Uterus (tissue), 3 donors: ENCODE measurements at regions not wholly inside any gene's neighbourhood (a gene's known extent, or its start where the extent isn't known, plus 50 kb on each side); places are given as distances from the start of the nearest gene placed in this dataset.

Source experiments
- DNase-seq, 2 donors: peaks; one replicate each; pipeline ENCODE4 v3.0.0-alpha.2; 2019 to 2020
- H3K27ac ChIP-seq, 2 donors: fragments of 200-600 bp; sonication (generic); 1 replicate in 1 of 2; 2 replicates in 1 of 2; pipeline ENCODE4 v1.5.1; 2016 to 2018
- H3K27me3 ChIP-seq, 2 donors: fragments of 200-600 bp; sonication (generic); one replicate each; pipeline ENCODE4 v1.5.1; 2018 to 2019; ENCODE audit warnings: control low read depth in 1 of 2
- H3K36me3 ChIP-seq, 2 donors: fragments of 200-600 bp; sonication (generic); one replicate each; pipeline ENCODE4 v1.5.1; 2019; ENCODE audit warnings: control low read depth in 1 of 2
- H3K4me1 ChIP-seq, 2 donors: fragments of 200-600 bp; sonication (generic); one replicate each; pipeline ENCODE4 v1.5.1; 2018 to 2019; ENCODE audit warnings: control low read depth in 1 of 2
- H3K4me3 ChIP-seq, 2 donors: fragments of 200-600 bp; sonication (generic); 1 replicate in 1 of 2; 2 replicates in 1 of 2; pipeline ENCODE4 v1.5.1; 2018 to 2019; ENCODE audit warnings: mild to moderate bottlenecking in 1 of 2
- H3K9me3 ChIP-seq, 2 donors: fragments of 200-600 bp; sonication (generic); one replicate each; pipeline ENCODE4 v1.5.1; 2019; ENCODE audit warnings: control low read depth in 1 of 2
- POLR2A ChIP-seq, 2 donors: fragments of 450-650 bp; IDR thresholded peaks; one replicate each; pipeline ENCODE4 v1.6.1; 2016; ENCODE audit warnings: antibody characterized with exemption in 2 of 2, mild to moderate bottlenecking in 1 of 2, moderate library complexity in 1 of 2
- intact Hi-C: fragments of 100-400 bp; cut with DNase I; formaldehyde crosslinking; loops from one replicate; pipeline ENCODE4 v1.15.1; 2023; ENCODE audit warnings: low total_unique reads
- TF ChIP-seq, protein P1 (sequence below), 4 experiments: fragments of 200-600 bp in 2 of 4; fragments of 450-650 bp in 2 of 4; sonication (generic) in 2 of 4; IDR thresholded peaks; one replicate each; pipeline ENCODE4 v1.5.1; 2016 to 2019; ENCODE audit warnings: antibody characterized with exemption in 4 of 4, mild to moderate bottlenecking in 2 of 4, moderate library complexity in 1 of 4
- donor health status: DM: yes; HTN: yes; CAD: no.

DNA sequence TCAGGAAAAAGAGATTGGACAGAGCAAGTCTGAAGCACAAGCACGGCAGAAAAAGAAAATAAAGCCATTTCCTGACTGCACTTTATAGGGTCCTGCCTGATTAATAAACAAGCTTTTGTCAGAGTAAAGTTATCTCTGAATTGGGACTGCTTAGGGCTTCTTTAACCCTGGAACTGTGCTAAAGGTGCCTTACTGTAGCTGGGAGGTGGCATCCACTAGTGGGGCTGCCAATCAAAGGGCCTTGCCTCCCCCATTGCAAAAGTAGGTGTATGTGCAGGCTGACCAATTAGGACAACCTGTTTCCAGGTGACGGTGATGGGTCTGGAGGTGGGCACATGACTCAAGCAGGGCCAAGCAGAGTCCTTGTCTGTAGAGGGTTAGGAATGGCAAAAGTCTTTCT lies 57.4 kb upstream of the RAPH1 start:
- intact Hi-C loops: no loop called here
- Histone ChIP-seq H3K4me3 (no peak overlapping the region), H3K4me1 (no peaks in the 10 kb centered on the region), H3K36me3 (no peaks in the 10 kb centered on the region), H3K27ac (no peak overlapping the region), H3K27me3 (no peaks in the 10 kb centered on the region), H3K9me3 (no peaks in the 10 kb centered on the region)
- no peak for TF ChIP-seq POLR2A (IDR thresholded peaks at IDR 0.05)
- TF ChIP-seq, protein P1, sequence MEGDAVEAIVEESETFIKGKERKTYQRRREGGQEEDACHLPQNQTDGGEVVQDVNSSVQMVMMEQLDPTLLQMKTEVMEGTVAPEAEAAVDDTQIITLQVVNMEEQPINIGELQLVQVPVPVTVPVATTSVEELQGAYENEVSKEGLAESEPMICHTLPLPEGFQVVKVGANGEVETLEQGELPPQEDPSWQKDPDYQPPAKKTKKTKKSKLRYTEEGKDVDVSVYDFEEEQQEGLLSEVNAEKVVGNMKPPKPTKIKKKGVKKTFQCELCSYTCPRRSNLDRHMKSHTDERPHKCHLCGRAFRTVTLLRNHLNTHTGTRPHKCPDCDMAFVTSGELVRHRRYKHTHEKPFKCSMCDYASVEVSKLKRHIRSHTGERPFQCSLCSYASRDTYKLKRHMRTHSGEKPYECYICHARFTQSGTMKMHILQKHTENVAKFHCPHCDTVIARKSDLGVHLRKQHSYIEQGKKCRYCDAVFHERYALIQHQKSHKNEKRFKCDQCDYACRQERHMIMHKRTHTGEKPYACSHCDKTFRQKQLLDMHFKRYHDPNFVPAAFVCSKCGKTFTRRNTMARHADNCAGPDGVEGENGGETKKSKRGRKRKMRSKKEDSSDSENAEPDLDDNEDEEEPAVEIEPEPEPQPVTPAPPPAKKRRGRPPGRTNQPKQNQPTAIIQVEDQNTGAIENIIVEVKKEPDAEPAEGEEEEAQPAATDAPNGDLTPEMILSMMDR (IDR thresholded peaks at IDR 0.05): no peak
- DNase-seq: no peak

DNA sequence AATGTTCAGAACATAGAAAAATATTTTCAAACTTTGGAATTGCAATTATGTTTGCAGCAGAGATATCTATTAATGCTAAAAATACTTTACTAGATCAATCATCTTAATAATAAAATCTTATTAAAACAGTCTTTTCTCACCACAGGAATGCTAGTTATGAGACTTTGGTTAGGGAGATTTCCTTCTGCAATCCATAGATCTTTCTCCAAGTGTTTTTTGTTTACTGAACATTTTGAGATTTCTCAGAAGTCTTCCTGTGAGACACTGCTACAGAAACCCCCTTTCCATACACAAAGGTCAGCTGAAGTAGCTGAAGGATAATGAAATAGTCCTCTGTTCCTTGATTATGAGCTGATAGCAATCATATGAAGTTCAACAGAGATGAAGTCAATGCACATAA lies 59.4 kb upstream of the RAPH1 start:
- Histone ChIP-seq H3K4me3 (no peak overlapping the region), H3K4me1 (no peaks in the 10 kb centered on the region), H3K36me3 (no peaks in the 10 kb centered on the region), H3K27me3 (no peaks in the 10 kb centered on the region), H3K27ac (no peak overlapping the region), H3K9me3 (no peaks in the 10 kb centered on the region)
- no peak for DNase-seq
- TF ChIP-seq, protein P1 (IDR thresholded peaks at IDR 0.05): no peak
- TF ChIP-seq POLR2A (IDR thresholded peaks at IDR 0.05): no peak
- intact Hi-C loops: no loop called here

DNA sequence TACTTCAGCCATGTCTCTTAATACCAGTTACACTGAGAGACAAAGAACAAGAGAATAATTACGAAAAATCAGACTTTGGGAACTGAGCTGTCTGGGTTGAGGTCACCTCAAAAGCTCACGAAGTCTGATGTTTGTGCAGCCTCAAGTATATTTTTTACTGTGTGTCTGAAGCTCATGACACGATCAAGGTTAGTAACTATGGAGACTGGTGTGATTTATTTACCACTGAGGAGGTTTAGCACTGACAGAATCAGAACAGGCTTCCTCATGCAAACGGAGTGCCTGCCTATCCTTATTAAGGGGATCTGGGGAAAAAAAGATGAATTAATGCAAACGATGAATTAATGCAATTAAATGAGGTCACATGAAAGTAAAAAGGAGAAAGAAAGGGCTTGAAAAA lies 61.1 kb upstream of the RAPH1 start:
- intact Hi-C loops: no loop called here
- H3K27ac ChIP-seq: no peak overlapping the region

DNA sequence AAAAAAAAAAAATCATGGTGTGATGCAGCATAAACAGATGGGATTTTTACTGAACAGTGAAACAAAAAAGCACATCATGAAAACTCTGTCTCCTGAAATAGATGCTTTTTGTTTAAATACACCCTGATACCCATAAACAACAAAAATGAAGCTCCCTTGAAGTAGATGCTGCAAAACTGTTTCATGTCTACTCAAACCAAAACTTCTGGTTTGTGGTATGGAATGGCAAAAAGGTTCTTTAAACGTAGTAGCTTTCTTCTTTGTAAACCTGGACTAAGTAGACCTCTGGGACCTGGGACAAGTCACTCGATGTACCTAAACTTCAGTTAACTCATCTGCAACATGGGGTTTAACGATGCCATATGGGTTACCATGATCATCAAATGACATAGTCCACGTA lies 64.4 kb upstream of the RAPH1 start:
- H3K9me3 ChIP-seq: no peaks in the 10 kb centered on the region
- TF ChIP-seq, protein P1 (IDR thresholded peaks at IDR 0.05): no peak
- TF ChIP-seq POLR2A (IDR thresholded peaks at IDR 0.05): no peak
- H3K4me1 ChIP-seq: no peaks in the 10 kb centered on the region
- no peak for DNase-seq
- H3K36me3 ChIP-seq: no peaks in the 10 kb centered on the region
- no peaks in the 10 kb centered on the region for H3K27me3 ChIP-seq
- intact Hi-C loops: no loop called here
- no peak overlapping the region for H3K27ac ChIP-seq
- H3K4me3 ChIP-seq: no peak overlapping the region

More for the DNA sequence above, 61.1 kb upstream of the RAPH1 start:
- TF ChIP-seq, protein P1 (IDR thresholded peaks at IDR 0.05): no peak
- no peak for TF ChIP-seq POLR2A (IDR thresholded peaks at IDR 0.05)
- no peak for DNase-seq
- no peaks in the 10 kb centered on the region for H3K9me3 ChIP-seq
- no peak overlapping the region for H3K4me3 ChIP-seq
- H3K36me3 ChIP-seq: no peaks in the 10 kb centered on the region
- H3K4me1 ChIP-seq: no peaks in the 10 kb centered on the region
- H3K27me3 ChIP-seq: no peaks in the 10 kb centered on the region

DNA sequence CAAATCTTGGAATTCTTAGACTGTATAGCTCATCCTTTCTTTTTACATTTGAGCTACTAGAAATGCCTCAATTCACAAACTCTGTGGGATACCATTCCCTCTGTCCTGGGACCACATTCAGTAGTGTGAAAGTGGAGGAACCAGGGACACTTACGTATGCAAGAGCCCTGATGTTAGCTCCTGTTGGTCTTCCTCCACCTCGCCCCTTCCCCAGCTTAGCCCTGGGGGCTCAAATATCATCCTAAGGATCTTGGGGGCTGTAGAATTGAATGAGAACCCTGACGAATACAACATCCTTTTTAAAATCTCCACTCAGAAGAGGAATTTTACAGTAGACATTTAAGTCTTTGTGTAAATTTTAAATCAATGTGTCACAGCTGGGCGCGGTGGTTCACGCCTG lies 65.2 kb upstream of the RAPH1 start:
- no peaks in the 10 kb centered on the region for H3K27me3 ChIP-seq
- no peaks in the 10 kb centered on the region for H3K36me3 ChIP-seq
- intact Hi-C loops: no loop called here
- no peak for TF ChIP-seq POLR2A (IDR thresholded peaks at IDR 0.05)
- TF ChIP-seq, protein P1 (IDR thresholded peaks at IDR 0.05): no peak
- H3K9me3 ChIP-seq: no peaks in the 10 kb centered on the region
- H3K4me1 ChIP-seq: peaks cover 0 to under 1% of the 10 kb centered on the region in 2 donors
- no peak for DNase-seq
- no peak overlapping the region for H3K4me3 ChIP-seq
- no peak overlapping the region for H3K27ac ChIP-seq
